ENCODE measurements at regions not wholly inside any gene's neighbourhood (a gene's known extent, or its start where the extent isn't known, plus 50 kb on each side); places are given as distances from the start of the nearest gene placed in this dataset.

DNA sequence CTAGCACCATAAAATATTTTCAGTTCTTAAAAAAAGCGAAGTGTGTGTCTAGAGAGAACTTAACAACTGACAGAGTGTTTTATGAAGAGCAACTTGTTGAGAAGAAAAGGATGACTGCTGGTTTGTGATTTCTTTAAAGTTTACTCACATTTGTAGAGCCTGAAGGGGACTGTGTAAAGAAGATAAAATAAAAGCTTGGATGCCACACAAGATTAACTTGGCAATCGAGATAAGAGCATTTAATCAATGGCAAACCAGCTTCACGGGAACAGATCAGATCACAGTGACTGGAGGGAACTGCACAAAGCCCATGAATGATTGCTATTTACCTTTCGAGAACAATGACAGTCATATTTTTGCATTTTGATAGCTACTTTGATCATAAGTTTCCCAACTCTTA, 2013.1 kb upstream of the CDH9 start:
- DNase-seq (ENCODE audit: low read depth, low spot score): no peak
- H4K20me1 ChIP-seq (replicated peaks; ENCODE audit: control insufficient read depth, extremely low read depth, insufficient read depth, low read length): no peaks in the 10 kb centered on the region
- H3K79me2 ChIP-seq (ENCODE audit: control insufficient read depth, insufficient read depth, low read length): no peaks in the 10 kb centered on the region
- no peak overlapping the region for H2AFZ ChIP-seq (ENCODE audit: low read depth, low read length)
- H3K27me3 ChIP-seq (ENCODE audit: control insufficient read depth in 2 of 2, insufficient read depth in 2 of 2, low read length in 2 of 2): no peaks in the 10 kb centered on the region
- no peaks in the 10 kb centered on the region for H3K9me1 ChIP-seq (replicated peaks; ENCODE audit: control insufficient read depth, extremely low read depth, insufficient read depth, low read length)
- H3K4me3 ChIP-seq (replicated peaks in 1 of 3; ENCODE audit: insufficient read depth in 1 of 3, low read depth in 1 of 3, low read length in 3 of 3): no peak overlapping the region
- H3K36me3 ChIP-seq (ENCODE audit: control insufficient read depth in 2 of 2, extremely low read depth in 1 of 2, insufficient read depth in 2 of 2, low read length in 2 of 2): no peaks in the 10 kb centered on the region
- CTCF ChIA-PET: no interaction called here
- no TSS peak for BruUV-seq (replicated peaks)
- no peak overlapping the region for H3K9ac ChIP-seq (replicated peaks; ENCODE audit: extremely low read depth, insufficient read depth, low read length)
- no peaks in the 10 kb centered on the region for H3K9me3 ChIP-seq (replicated peaks; ENCODE audit: control insufficient read depth, insufficient read depth, low read length)
- no peak overlapping the region for H3K4me2 ChIP-seq (ENCODE audit: insufficient read depth, low read length)
- POLR2A ChIA-PET: no interaction called here
- intact Hi-C loops (cut with micrococcal nuclease) (no loop called here), dilution Hi-C loops (cut with MboI; ENCODE audit: extremely low pct_ligation_motif_present, low sequenced_read_pairs) (no loop called here)
- no peak for FAIRE-seq
- H3K4me1 ChIP-seq (ENCODE audit: control insufficient read depth, extremely low read depth, insufficient read depth, low read length): no peaks in the 10 kb centered on the region
- TF ChIP-seq POLR2A (IDR thresholded peaks at IDR 0.05; ENCODE audit: low read depth, low read length) (no peak), FOS (IDR thresholded peaks at IDR 0.05; ENCODE audit: borderline replicate concordance, insufficient read depth, low read length) (no peak), GATA2 (IDR thresholded peaks at IDR 0.05; ENCODE audit: insufficient read depth, insufficient read length, low read depth, low read length) (no peak), POLR2AphosphoS5 (IDR thresholded peaks at IDR 0.05; ENCODE audit: insufficient read depth, low read depth, low read length) (no peak), CTCF (IDR thresholded peaks at IDR 0.05; ENCODE audit: extremely low read depth in 1 of 2, insufficient read depth in 1 of 2, low read depth in 1 of 2, low read length in 2 of 2) (no peak)
- no peak overlapping the region for H3K27ac ChIP-seq (ENCODE audit: insufficient read depth, low read depth, low read length)

GRCh38 chr5:29042152-29042551, 2003.8 kb upstream of the CDH9 start:
- no peak overlapping the region for H3K4me3 ChIP-seq (replicated peaks in 1 of 3; ENCODE audit: insufficient read depth in 1 of 3, low read depth in 1 of 3, low read length in 3 of 3)
- H3K9ac ChIP-seq (replicated peaks; ENCODE audit: extremely low read depth, insufficient read depth, low read length): no peak overlapping the region
- no peak overlapping the region for H2AFZ ChIP-seq (ENCODE audit: low read depth, low read length)
- no peaks in the 10 kb centered on the region for H3K4me1 ChIP-seq (ENCODE audit: control insufficient read depth, extremely low read depth, insufficient read depth, low read length)
- TF ChIP-seq POLR2A (IDR thresholded peaks at IDR 0.05; ENCODE audit: low read depth, low read length) (no peak), MYC (IDR thresholded peaks at IDR 0.05; ENCODE audit: low read depth, low read length) (no peak), EZH2 (IDR thresholded peaks at IDR 0.05; ENCODE audit: borderline replicate concordance, low read depth, low read length, severe bottlenecking) (no peak), JUN (IDR thresholded peaks at IDR 0.05; ENCODE audit: borderline replicate concordance, insufficient read depth, insufficient read length, low read depth) (no peak), MAX (IDR thresholded peaks at IDR 0.05; ENCODE audit: insufficient read depth, insufficient read length) (no peak), GATA2 (IDR thresholded peaks at IDR 0.05; ENCODE audit: insufficient read depth, insufficient read length, low read depth, low read length) (no peak), CTCF (IDR thresholded peaks at IDR 0.05; ENCODE audit: extremely low read depth in 1 of 2, insufficient read depth in 1 of 2, low read depth in 1 of 2, low read length in 2 of 2) (no peak), POLR2AphosphoS5 (IDR thresholded peaks at IDR 0.05; ENCODE audit: insufficient read depth, low read depth, low read length) (no peak), FOS (IDR thresholded peaks at IDR 0.05; ENCODE audit: borderline replicate concordance, insufficient read depth, low read length) (no peak)
- ChIA-PET POLR2A (no interaction called here), CTCF (no interaction called here)
- H3K27ac ChIP-seq (ENCODE audit: insufficient read depth, low read depth, low read length): no peak overlapping the region
- dilution Hi-C loops (cut with MboI; ENCODE audit: extremely low pct_ligation_motif_present, low sequenced_read_pairs): no loop called here
- H3K36me3 ChIP-seq (ENCODE audit: control insufficient read depth in 2 of 2, extremely low read depth in 1 of 2, insufficient read depth in 2 of 2, low read length in 2 of 2): no peaks in the 10 kb centered on the region
- H4K20me1 ChIP-seq (replicated peaks; ENCODE audit: control insufficient read depth, extremely low read depth, insufficient read depth, low read length): no peaks in the 10 kb centered on the region
- H3K9me3 ChIP-seq (replicated peaks; ENCODE audit: control insufficient read depth, insufficient read depth, low read length): peaks cover 2% of the 10 kb centered on the region
- H3K9me1 ChIP-seq (replicated peaks; ENCODE audit: control insufficient read depth, extremely low read depth, insufficient read depth, low read length): no peaks in the 10 kb centered on the region
- H3K4me2 ChIP-seq (ENCODE audit: insufficient read depth, low read length): no peak overlapping the region
- H3K79me2 ChIP-seq (ENCODE audit: control insufficient read depth, insufficient read depth, low read length): no peaks in the 10 kb centered on the region
- H3K27me3 ChIP-seq (ENCODE audit: control insufficient read depth in 2 of 2, insufficient read depth in 2 of 2, low read length in 2 of 2): no peaks in the 10 kb centered on the region
- BruUV-seq (replicated peaks): no TSS peak
- FAIRE-seq (no peak), DNase-seq (ENCODE audit: low read depth, low spot score) (no peak)
- intact Hi-C loops (cut with micrococcal nuclease): no loop called here

All from endothelial cell of umbilical vein (primary cell).